Right lobe of liver (tissue), 4 donors: ENCODE measurements at regions not wholly inside any gene's neighbourhood (a gene's known extent, or its start where the extent isn't known, plus 50 kb on each side); places are given as distances from the start of the nearest gene placed in this dataset.

Experiments used
- CTCF ChIP-seq, 4 donors: fragments of 200-600 bp in 3 of 4; fragments of 450-650 bp in 1 of 4; IDR thresholded peaks; one replicate each; pipeline versions ENCODE4 v1.5.1 to v1.8.0; 2016 to 2022; ENCODE audit warnings: antibody characterized with exemption in 4 of 4, mild to moderate bottlenecking in 2 of 4
- POLR2A ChIP-seq: fragments of 450-650 bp; IDR thresholded peaks from one replicate; pipeline ENCODE4 v1.6.1; 2017; ENCODE audit warnings: antibody characterized with exemption, mild to moderate bottlenecking
- donor health status: DM: no; HTN: no; CAD: no.
- donor health status: DM: no; HTN: no; CAD: no.
- donor health status: DM: no; HTN: yes; CAD: no.

GRCh38 chr10:56181607-56182006 lies 179.5 kb downstream of the ZWINT start:
- TF ChIP-seq POLR2A (no peak), CTCF (IDR thresholded peaks at IDR 0.05) (no peak)
